Caco-2 (cell line): ENCODE measurements at regions not wholly inside any gene's neighbourhood (a gene's known extent, or its start where the extent isn't known, plus 50 kb on each side); places are given as distances from the start of the nearest gene placed in this dataset.

Source experiments
- BruUV-seq: library from RNA; stranded (reverse); fragments of 400-500 nt; replicated peaks from 2 replicates; lab custom pipeline; 2021; lab: Mats Ljungman, UMichigan
- CTCF ChIA-PET: fragments of 300-600 bp; sonication (Branson Sonifier 250); formaldehyde crosslinking; loops from one replicate; lab custom pipeline; 2022; ENCODE audit warnings: antibody characterized with exemption; lab: Charles Lee
- POLR2A ChIA-PET: fragments of 300-600 bp; sonication (Branson Sonifier 250); formaldehyde crosslinking; loops from one replicate; lab custom pipeline; 2022; ENCODE audit warnings: antibody characterized with exemption; lab: Charles Lee
- DNase-seq, 2 experiments: peaks; one replicate each; pipeline versions ENCODE4 v3.0.0 to v3.0.0-alpha.2; 2020 to 2022
- H3K27me3 ChIP-seq: replicated peaks from 2 replicates; pipeline ENCODE4 v1.6.0; 2011; ENCODE audit warnings: low read length; ENCODE audit not compliant: control insufficient read depth, insufficient read depth
- H3K36me3 ChIP-seq: 2 replicates; pipeline ENCODE4 v1.5.1; 2011; ENCODE audit warnings: low read length; ENCODE audit not compliant: control insufficient read depth, insufficient read depth
- H3K4me1 ChIP-seq: fragments of 250-450 bp; sonication (Bioruptor Pico); 2 replicates; pipeline ENCODE4 v1.5.1; 2020; ENCODE audit warnings: mild to moderate bottlenecking
- H3K4me3 ChIP-seq: 2 replicates; pipeline ENCODE4 v1.5.1; 2011; ENCODE audit warnings: low read depth, mild to moderate bottlenecking, control low read depth, low read length
- H3K9me3 ChIP-seq: fragments of 250-450 bp; sonication (Bioruptor Pico); 2 replicates; pipeline ENCODE4 v1.5.1; 2020; ENCODE audit warnings: mild to moderate bottlenecking, moderate library complexity
- H3K27ac Mint-ChIP-seq: one replicate; pipeline ENCODE4 v1.8.0; 2022; ENCODE audit warnings: mixed read lengths; ENCODE audit not compliant: unreplicated experiment
- H3K27me3 Mint-ChIP-seq: one replicate; pipeline ENCODE4 v1.8.0; 2022; ENCODE audit warnings: mixed read lengths; ENCODE audit not compliant: insufficient read depth, unreplicated experiment
- H3K36me3 Mint-ChIP-seq: one replicate; pipeline ENCODE4 v1.8.0; 2022; ENCODE audit warnings: mild to moderate bottlenecking, mixed read lengths; ENCODE audit not compliant: insufficient read depth, unreplicated experiment
- H3K4me1 Mint-ChIP-seq: one replicate; pipeline ENCODE4 v1.8.0; 2022; ENCODE audit warnings: low read depth, mixed read lengths; ENCODE audit not compliant: unreplicated experiment
- H3K4me3 Mint-ChIP-seq: one replicate; pipeline ENCODE4 v1.8.0; 2022; ENCODE audit warnings: mild to moderate bottlenecking, moderate library complexity, mixed read lengths; ENCODE audit not compliant: unreplicated experiment
- H3K9me3 Mint-ChIP-seq: one replicate; pipeline ENCODE4 v1.8.0; 2022; ENCODE audit warnings: mixed read lengths; ENCODE audit not compliant: unreplicated experiment
- CTCF ChIP-seq, 2 experiments: fragments of 200-600 bp in 1 of 2; IDR thresholded peaks; 1 replicate in 1 of 2; 2 replicates in 1 of 2; pipeline versions ENCODE4 v1.5.1 to v1.8.0; 2011 to 2022; ENCODE audit warnings: antibody characterized with exemption in 1 of 2, control low read depth in 1 of 2, inconsistent platforms in 1 of 2, low read depth in 1 of 2, low read length in 1 of 2, mild to moderate bottlenecking in 1 of 2, moderate library complexity in 1 of 2; ENCODE audit not compliant: insufficient read depth in 1 of 2, severe bottlenecking in 1 of 2, unreplicated experiment in 1 of 2
- intact Hi-C: fragments of 100-400 bp; cut with micrococcal nuclease; formaldehyde crosslinking; loops from one replicate; pipeline ENCODE4 v1.10.0; 2022; ENCODE audit not compliant: unreplicated experiment

GRCh38 chr6:33906439-33906838 is 102.6 kb upstream of the MLN start:
- Mint-ChIP-seq H3K27me3 (peaks cover 4% of the 10 kb centered on the region), H3K4me3 (no peak overlapping the region), H3K9me3 (no peaks in the 10 kb centered on the region), H3K27ac (no peak overlapping the region), H3K36me3 (no peaks in the 10 kb centered on the region), H3K4me1 (peaks cover 12% of the 10 kb centered on the region)
- Histone ChIP-seq H3K4me3 (no peak overlapping the region), H3K9me3 (no peaks in the 10 kb centered on the region), H3K36me3 (no peaks in the 10 kb centered on the region), H3K4me1 (peaks cover 12% of the 10 kb centered on the region; the same call in 1 of the 2 replicates), H3K27me3 (no peaks in the 10 kb centered on the region)
- no TSS peak for BruUV-seq
- no peak for TF ChIP-seq CTCF (IDR thresholded peaks at IDR 0.05; ENCODE audit: insufficient read depth in 1 of 2, low read depth in 1 of 2, low read length in 1 of 2, severe bottlenecking in 1 of 2, unreplicated experiment in 1 of 2)
- ChIA-PET POLR2A (no interaction called here), CTCF (interaction anchor here (0.5 kb wide), 1 partner anchor 83 kb away, joined by 3 read pairs; no protein-coding TSS in a partner anchor)
- intact Hi-C loops = no loop called here
- no peak for DNase-seq

GRCh38 chr6:33905071-33905609 is 101.3 kb upstream of the MLN start:
- Histone ChIP-seq H3K27me3 (no peaks in the 10 kb centered on the region), H3K36me3 (no peaks in the 10 kb centered on the region), H3K9me3 (no peaks in the 10 kb centered on the region), H3K4me1 (peaks cover 12% of the 10 kb centered on the region; the same call in 1 of the 2 replicates), H3K4me3 (no peak overlapping the region)
- Mint-ChIP-seq H3K27ac (no peak overlapping the region), H3K27me3 (peaks cover 4% of the 10 kb centered on the region), H3K4me1 (peaks cover 12% of the 10 kb centered on the region), H3K36me3 (no peaks in the 10 kb centered on the region), H3K9me3 (no peaks in the 10 kb centered on the region), H3K4me3 (no peak overlapping the region)
- no TSS peak for BruUV-seq
- ChIA-PET POLR2A (interaction anchor here (0.7 kb wide), 1 partner anchor 33 kb away, joined by 3 read pairs; no protein-coding TSS in a partner anchor), CTCF (no interaction called here)
- intact Hi-C loops = no loop called here
- TF ChIP-seq CTCF (IDR thresholded peaks at IDR 0.05; ENCODE audit: insufficient read depth in 1 of 2, low read depth in 1 of 2, low read length in 1 of 2, severe bottlenecking in 1 of 2, unreplicated experiment in 1 of 2) = no peak
- DNase-seq = no peak

GRCh38 chr6:33904747-33905065 is 100.9 kb upstream of the MLN start:
- H3K4me3 Mint-ChIP-seq = no peak overlapping the region
- no TSS peak for BruUV-seq
- ChIA-PET POLR2A (interaction anchor here (0.7 kb wide), 1 partner anchor 33 kb away, joined by 3 read pairs; no protein-coding TSS in a partner anchor), CTCF (no interaction called here)
- H3K27ac Mint-ChIP-seq = no peak overlapping the region
- intact Hi-C loops = no loop called here
- no peaks in the 10 kb centered on the region for H3K36me3 ChIP-seq
- no peak for DNase-seq
- TF ChIP-seq CTCF (IDR thresholded peaks at IDR 0.05; ENCODE audit: insufficient read depth in 1 of 2, low read depth in 1 of 2, low read length in 1 of 2, severe bottlenecking in 1 of 2, unreplicated experiment in 1 of 2) = no peak
- peaks cover 12% of the 10 kb centered on the region; the same call in 1 of the 2 replicates for H3K4me1 ChIP-seq
- H3K36me3 Mint-ChIP-seq = no peaks in the 10 kb centered on the region
- H3K4me1 Mint-ChIP-seq = peaks cover 12% of the 10 kb centered on the region
- no peak overlapping the region for H3K4me3 ChIP-seq
- H3K27me3 Mint-ChIP-seq = peaks cover 4% of the 10 kb centered on the region
- no peaks in the 10 kb centered on the region for H3K9me3 Mint-ChIP-seq
- no peaks in the 10 kb centered on the region for H3K9me3 ChIP-seq
- no peaks in the 10 kb centered on the region for H3K27me3 ChIP-seq
